ENCODE measurements at regions not wholly inside any gene's neighbourhood (a gene's known extent, or its start where the extent isn't known, plus 50 kb on each side); places are given as distances from the start of the nearest gene placed in this dataset.

DNA sequence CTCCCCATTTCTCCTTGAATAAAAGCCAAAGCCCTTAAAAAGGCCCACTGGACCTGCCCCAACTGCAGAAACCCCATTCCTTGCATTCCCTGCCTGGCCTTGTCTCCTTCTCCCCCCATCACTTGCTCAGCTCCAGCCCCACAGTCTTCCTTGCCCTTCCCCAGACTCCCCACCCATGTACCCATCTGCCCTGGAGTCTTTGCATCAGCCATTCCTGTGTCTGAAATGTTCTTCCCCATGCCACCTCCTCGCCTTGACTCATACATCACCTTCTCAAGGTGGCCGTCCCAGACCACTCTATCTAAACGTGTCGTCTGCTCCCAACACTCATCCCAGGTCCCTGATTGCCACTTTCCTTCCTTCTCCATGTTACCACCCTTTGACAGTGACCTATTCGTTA, 77.4 kb upstream of the SHANK2 start:
- DNase-seq = no peak
- no peak overlapping the region for H3K9ac ChIP-seq (ENCODE audit: extremely low read depth, insufficient read length, low read length)
- no peak overlapping the region for H2AK5ac ChIP-seq (ENCODE audit: insufficient read length, low read length)
- no peak overlapping the region for H2BK5ac ChIP-seq (ENCODE audit: insufficient read length, low read length)
- no peak overlapping the region for H4K5ac ChIP-seq (ENCODE audit: insufficient read length, low read depth, low read length)
- H2AFZ ChIP-seq (ENCODE audit: low read length) = no peak overlapping the region
- H3K4me1 Mint-ChIP-seq = no peaks in the 10 kb centered on the region
- H3K18ac ChIP-seq (ENCODE audit: insufficient read length, low read depth, low read length) = no peak overlapping the region
- H3K56ac ChIP-seq (ENCODE audit: insufficient read length, low read depth, low read length) = no peak overlapping the region
- no CpG with 5 or more reads among the region's 5 CpGs for WGBS (ENCODE audit: extremely low coverage, insufficient read length, low lambda C conversion rate)
- H3K14ac ChIP-seq (ENCODE audit: insufficient read depth, low read length) = no peak overlapping the region
- H3K4me2 ChIP-seq (ENCODE audit: insufficient read depth, insufficient read length, low read length) = no peak overlapping the region
- H4K20me1 ChIP-seq (ENCODE audit: control insufficient read depth, insufficient read depth, insufficient read length) = no peaks in the 10 kb centered on the region
- no peak overlapping the region for H3K4me3 Mint-ChIP-seq
- peaks cover 18% of the 10 kb centered on the region for H3K27me3 Mint-ChIP-seq (ENCODE audit: low read depth)
- no peak overlapping the region for H3K23ac ChIP-seq (ENCODE audit: insufficient read length, low read depth, low read length)
- H3K4ac ChIP-seq (ENCODE audit: low read depth, low read length) = no peak overlapping the region
- H3K27me3 ChIP-seq (ENCODE audit: insufficient read depth, low read length) = peaks cover 3% of the 10 kb centered on the region; the same call in 1 of the 2 replicates
- no peak overlapping the region for H3T11ph ChIP-seq (ENCODE audit: low read length)
- no peaks in the 10 kb centered on the region for H3K79me2 ChIP-seq (ENCODE audit: insufficient read depth, low read length)
- no peak overlapping the region for H2BK20ac ChIP-seq (ENCODE audit: low read depth, low read length, poor library complexity, severe bottlenecking)
- H3K36me3 Mint-ChIP-seq (ENCODE audit: insufficient read depth in 1 of 3, low read depth in 3 of 3) = peaks cover 6 to 10% (median 7%) of the 10 kb centered on the region in 3 experiments; a peak in 6 of 7 replicates
- no peaks in the 10 kb centered on the region for H3K23me2 ChIP-seq (ENCODE audit: insufficient read length, low read depth, low read length, poor library complexity, severe bottlenecking)
- no peaks in the 10 kb centered on the region for H3K79me1 ChIP-seq (ENCODE audit: insufficient read depth, low read depth, low read length, poor library complexity, severe bottlenecking)
- H2BK120ac ChIP-seq (ENCODE audit: low read depth, low read length, poor library complexity, severe bottlenecking) = no peak overlapping the region
- H2BK12ac ChIP-seq (ENCODE audit: insufficient read length, low read depth, low read length) = no peak overlapping the region
- no peaks in the 10 kb centered on the region for H3K4me1 ChIP-seq (ENCODE audit: insufficient read depth, low read length)
- H3K9me3 ChIP-seq (ENCODE audit: control insufficient read depth, low read depth, low read length) = peaks cover 24% of the 10 kb centered on the region
- peaks cover 43 to 48% of the 10 kb centered on the region in 2 experiments for H3K9me3 Mint-ChIP-seq
- H4K91ac ChIP-seq (ENCODE audit: insufficient read length, low read depth, low read length) = no peak overlapping the region
- no peak overlapping the region for H3K27ac ChIP-seq (ENCODE audit: insufficient read length, low read depth, low read length)
- H3K27ac Mint-ChIP-seq = no peak overlapping the region
- H2BK15ac ChIP-seq (ENCODE audit: low read depth, low read length) = no peak overlapping the region
- no peak overlapping the region for H4K8ac ChIP-seq (replicated peaks; ENCODE audit: insufficient read length, low read depth, low read length)
- TF ChIP-seq, protein P1, sequence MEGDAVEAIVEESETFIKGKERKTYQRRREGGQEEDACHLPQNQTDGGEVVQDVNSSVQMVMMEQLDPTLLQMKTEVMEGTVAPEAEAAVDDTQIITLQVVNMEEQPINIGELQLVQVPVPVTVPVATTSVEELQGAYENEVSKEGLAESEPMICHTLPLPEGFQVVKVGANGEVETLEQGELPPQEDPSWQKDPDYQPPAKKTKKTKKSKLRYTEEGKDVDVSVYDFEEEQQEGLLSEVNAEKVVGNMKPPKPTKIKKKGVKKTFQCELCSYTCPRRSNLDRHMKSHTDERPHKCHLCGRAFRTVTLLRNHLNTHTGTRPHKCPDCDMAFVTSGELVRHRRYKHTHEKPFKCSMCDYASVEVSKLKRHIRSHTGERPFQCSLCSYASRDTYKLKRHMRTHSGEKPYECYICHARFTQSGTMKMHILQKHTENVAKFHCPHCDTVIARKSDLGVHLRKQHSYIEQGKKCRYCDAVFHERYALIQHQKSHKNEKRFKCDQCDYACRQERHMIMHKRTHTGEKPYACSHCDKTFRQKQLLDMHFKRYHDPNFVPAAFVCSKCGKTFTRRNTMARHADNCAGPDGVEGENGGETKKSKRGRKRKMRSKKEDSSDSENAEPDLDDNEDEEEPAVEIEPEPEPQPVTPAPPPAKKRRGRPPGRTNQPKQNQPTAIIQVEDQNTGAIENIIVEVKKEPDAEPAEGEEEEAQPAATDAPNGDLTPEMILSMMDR (conservative IDR thresholded peaks at IDR 0.05) = no peak

All from H9 (cell line).